ENCODE measurements at regions not wholly inside any gene's neighbourhood (a gene's known extent, or its start where the extent isn't known, plus 50 kb on each side); places are given as distances from the start of the nearest gene placed in this dataset.

DNA sequence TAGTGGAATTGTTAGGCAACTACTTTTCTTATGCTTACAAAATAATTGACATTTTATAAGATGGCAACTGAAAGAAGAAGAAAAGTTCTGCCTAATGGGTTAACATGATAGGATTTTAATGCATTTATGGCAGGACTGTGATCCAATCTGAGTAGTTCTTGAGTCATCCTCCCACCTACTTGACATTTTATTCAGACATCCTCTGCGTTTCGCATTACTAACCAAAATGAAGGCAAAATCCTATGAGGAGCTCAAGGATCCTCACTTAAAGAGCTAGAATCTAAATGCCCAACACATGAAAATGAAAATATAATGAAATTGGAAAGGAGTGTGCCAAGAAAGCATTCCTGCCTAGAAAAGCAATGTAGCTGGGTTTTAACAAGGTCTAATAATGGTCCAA, 581.1 kb upstream of the SEMA6D start (continued):
- TF ChIP-seq, protein P1, sequence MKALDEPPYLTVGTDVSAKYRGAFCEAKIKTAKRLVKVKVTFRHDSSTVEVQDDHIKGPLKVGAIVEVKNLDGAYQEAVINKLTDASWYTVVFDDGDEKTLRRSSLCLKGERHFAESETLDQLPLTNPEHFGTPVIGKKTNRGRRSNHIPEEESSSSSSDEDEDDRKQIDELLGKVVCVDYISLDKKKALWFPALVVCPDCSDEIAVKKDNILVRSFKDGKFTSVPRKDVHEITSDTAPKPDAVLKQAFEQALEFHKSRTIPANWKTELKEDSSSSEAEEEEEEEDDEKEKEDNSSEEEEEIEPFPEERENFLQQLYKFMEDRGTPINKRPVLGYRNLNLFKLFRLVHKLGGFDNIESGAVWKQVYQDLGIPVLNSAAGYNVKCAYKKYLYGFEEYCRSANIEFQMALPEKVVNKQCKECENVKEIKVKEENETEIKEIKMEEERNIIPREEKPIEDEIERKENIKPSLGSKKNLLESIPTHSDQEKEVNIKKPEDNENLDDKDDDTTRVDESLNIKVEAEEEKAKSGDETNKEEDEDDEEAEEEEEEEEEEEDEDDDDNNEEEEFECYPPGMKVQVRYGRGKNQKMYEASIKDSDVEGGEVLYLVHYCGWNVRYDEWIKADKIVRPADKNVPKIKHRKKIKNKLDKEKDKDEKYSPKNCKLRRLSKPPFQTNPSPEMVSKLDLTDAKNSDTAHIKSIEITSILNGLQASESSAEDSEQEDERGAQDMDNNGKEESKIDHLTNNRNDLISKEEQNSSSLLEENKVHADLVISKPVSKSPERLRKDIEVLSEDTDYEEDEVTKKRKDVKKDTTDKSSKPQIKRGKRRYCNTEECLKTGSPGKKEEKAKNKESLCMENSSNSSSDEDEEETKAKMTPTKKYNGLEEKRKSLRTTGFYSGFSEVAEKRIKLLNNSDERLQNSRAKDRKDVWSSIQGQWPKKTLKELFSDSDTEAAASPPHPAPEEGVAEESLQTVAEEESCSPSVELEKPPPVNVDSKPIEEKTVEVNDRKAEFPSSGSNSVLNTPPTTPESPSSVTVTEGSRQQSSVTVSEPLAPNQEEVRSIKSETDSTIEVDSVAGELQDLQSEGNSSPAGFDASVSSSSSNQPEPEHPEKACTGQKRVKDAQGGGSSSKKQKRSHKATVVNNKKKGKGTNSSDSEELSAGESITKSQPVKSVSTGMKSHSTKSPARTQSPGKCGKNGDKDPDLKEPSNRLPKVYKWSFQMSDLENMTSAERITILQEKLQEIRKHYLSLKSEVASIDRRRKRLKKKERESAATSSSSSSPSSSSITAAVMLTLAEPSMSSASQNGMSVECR (CRISPR knock-in tag; IDR thresholded peaks at IDR 0.05; ENCODE audit: borderline replicate concordance): no peak
- TF ChIP-seq IRF2 (CRISPR knock-in tag; IDR thresholded peaks at IDR 0.05; ENCODE audit: borderline replicate concordance, low read depth) (no peak), GABPB1 (CRISPR knock-in tag; IDR thresholded peaks at IDR 0.05) (no peak), ZNF416 (CRISPR knock-in tag; IDR thresholded peaks at IDR 0.05) (no peak), ELF4 (CRISPR knock-in tag; IDR thresholded peaks at IDR 0.05; ENCODE audit: low read depth) (no peak)
- TF ChIP-seq, protein P2, sequence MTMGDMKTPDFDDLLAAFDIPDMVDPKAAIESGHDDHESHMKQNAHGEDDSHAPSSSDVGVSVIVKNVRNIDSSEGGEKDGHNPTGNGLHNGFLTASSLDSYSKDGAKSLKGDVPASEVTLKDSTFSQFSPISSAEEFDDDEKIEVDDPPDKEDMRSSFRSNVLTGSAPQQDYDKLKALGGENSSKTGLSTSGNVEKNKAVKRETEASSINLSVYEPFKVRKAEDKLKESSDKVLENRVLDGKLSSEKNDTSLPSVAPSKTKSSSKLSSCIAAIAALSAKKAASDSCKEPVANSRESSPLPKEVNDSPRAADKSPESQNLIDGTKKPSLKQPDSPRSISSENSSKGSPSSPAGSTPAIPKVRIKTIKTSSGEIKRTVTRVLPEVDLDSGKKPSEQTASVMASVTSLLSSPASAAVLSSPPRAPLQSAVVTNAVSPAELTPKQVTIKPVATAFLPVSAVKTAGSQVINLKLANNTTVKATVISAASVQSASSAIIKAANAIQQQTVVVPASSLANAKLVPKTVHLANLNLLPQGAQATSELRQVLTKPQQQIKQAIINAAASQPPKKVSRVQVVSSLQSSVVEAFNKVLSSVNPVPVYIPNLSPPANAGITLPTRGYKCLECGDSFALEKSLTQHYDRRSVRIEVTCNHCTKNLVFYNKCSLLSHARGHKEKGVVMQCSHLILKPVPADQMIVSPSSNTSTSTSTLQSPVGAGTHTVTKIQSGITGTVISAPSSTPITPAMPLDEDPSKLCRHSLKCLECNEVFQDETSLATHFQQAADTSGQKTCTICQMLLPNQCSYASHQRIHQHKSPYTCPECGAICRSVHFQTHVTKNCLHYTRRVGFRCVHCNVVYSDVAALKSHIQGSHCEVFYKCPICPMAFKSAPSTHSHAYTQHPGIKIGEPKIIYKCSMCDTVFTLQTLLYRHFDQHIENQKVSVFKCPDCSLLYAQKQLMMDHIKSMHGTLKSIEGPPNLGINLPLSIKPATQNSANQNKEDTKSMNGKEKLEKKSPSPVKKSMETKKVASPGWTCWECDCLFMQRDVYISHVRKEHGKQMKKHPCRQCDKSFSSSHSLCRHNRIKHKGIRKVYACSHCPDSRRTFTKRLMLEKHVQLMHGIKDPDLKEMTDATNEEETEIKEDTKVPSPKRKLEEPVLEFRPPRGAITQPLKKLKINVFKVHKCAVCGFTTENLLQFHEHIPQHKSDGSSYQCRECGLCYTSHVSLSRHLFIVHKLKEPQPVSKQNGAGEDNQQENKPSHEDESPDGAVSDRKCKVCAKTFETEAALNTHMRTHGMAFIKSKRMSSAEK (CRISPR knock-in tag; IDR thresholded peaks at IDR 0.05; ENCODE audit: borderline replicate concordance): no peak

DNA sequence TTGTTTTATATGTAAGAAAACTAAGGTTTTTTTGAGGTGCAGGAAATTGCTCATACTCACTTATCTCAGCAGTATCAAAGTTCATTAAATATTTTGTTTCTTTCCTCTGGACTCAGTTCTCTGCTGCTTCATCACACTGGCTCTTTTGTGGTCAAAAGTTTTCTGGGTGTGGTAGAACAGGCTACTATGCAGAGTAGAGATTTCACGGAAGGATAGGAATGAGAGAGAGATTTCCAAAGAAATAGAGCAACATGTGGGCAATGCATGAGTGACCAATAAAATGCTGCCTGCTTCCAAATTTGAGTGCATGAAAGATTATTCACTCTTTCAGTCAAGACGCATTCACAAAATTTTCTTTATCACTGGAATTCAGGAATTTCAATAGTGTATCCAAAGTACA, 577.3 kb upstream of the SEMA6D start:
- H3K27ac Mint-ChIP-seq: no peak overlapping the region
- H3K4me3 Mint-ChIP-seq: no peak overlapping the region
- H3K27me3 Mint-ChIP-seq (ENCODE audit: low read depth): peaks cover 4% of the 10 kb centered on the region; the same call in 1 of the 2 replicates
- TF ChIP-seq IRF2 (CRISPR knock-in tag; IDR thresholded peaks at IDR 0.05; ENCODE audit: borderline replicate concordance, low read depth): no peak
- TF ChIP-seq TP53 (CRISPR knock-in tag; IDR thresholded peaks at IDR 0.05): no peak
- no peak for TF ChIP-seq OVOL2 (CRISPR knock-in tag; IDR thresholded peaks at IDR 0.05; ENCODE audit: borderline replicate concordance)
- TF ChIP-seq, protein P3, sequence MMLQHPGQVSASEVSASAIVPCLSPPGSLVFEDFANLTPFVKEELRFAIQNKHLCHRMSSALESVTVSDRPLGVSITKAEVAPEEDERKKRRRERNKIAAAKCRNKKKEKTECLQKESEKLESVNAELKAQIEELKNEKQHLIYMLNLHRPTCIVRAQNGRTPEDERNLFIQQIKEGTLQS (CRISPR knock-in tag; conservative IDR thresholded peaks at IDR 0.05): no peak
- no peak for TF ChIP-seq CBFB (CRISPR knock-in tag; IDR thresholded peaks at IDR 0.05; ENCODE audit: low read depth)
- TF ChIP-seq PRRX2 (CRISPR knock-in tag; IDR thresholded peaks at IDR 0.05): no peak
- TF ChIP-seq, protein P4, sequence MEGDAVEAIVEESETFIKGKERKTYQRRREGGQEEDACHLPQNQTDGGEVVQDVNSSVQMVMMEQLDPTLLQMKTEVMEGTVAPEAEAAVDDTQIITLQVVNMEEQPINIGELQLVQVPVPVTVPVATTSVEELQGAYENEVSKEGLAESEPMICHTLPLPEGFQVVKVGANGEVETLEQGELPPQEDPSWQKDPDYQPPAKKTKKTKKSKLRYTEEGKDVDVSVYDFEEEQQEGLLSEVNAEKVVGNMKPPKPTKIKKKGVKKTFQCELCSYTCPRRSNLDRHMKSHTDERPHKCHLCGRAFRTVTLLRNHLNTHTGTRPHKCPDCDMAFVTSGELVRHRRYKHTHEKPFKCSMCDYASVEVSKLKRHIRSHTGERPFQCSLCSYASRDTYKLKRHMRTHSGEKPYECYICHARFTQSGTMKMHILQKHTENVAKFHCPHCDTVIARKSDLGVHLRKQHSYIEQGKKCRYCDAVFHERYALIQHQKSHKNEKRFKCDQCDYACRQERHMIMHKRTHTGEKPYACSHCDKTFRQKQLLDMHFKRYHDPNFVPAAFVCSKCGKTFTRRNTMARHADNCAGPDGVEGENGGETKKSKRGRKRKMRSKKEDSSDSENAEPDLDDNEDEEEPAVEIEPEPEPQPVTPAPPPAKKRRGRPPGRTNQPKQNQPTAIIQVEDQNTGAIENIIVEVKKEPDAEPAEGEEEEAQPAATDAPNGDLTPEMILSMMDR (IDR thresholded peaks at IDR 0.05): no peak
- TF ChIP-seq, protein P5, sequence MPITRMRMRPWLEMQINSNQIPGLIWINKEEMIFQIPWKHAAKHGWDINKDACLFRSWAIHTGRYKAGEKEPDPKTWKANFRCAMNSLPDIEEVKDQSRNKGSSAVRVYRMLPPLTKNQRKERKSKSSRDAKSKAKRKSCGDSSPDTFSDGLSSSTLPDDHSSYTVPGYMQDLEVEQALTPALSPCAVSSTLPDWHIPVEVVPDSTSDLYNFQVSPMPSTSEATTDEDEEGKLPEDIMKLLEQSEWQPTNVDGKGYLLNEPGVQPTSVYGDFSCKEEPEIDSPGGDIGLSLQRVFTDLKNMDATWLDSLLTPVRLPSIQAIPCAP (CRISPR knock-in tag; IDR thresholded peaks at IDR 0.05): no peak
- TF ChIP-seq RELA (CRISPR knock-in tag; IDR thresholded peaks at IDR 0.05; ENCODE audit: borderline replicate concordance): no peak
- TF ChIP-seq TEAD1 (CRISPR knock-in tag; IDR thresholded peaks at IDR 0.05): no peak
- TF ChIP-seq JUN (CRISPR knock-in tag; IDR thresholded peaks at IDR 0.05): no peak
- no peak for TF ChIP-seq NFYB (CRISPR knock-in tag; conservative IDR thresholded peaks at IDR 0.05; ENCODE audit: low read depth)
- H3K9me3 Mint-ChIP-seq: peaks cover 9% of the 10 kb centered on the region
- DNase-seq (ENCODE audit: low spot score) (no peak), ATAC-seq (no peak)
- ChIA-PET POLR2A (no interaction called here), CTCF (no interaction called here)
- no peaks in the 10 kb centered on the region for H3K4me1 Mint-ChIP-seq
- no peaks in the 10 kb centered on the region for H3K36me3 Mint-ChIP-seq

Measured in WTC11 (cell line).